Liver (tissue), 3 donors: ENCODE measurements at regions not wholly inside any gene's neighbourhood (a gene's known extent, or its start where the extent isn't known, plus 50 kb on each side); places are given as distances from the start of the nearest gene placed in this dataset.

Source experiments
- CTCF ChIP-seq: fragments of 150-350 bp; IDR thresholded peaks from 2 replicates; pipeline ENCODE4 v1.5.1; 2017; ENCODE audit warnings: improper control_type of control experiment, low read depth, low read length; ENCODE audit not compliant: missing input control
- GABPA ChIP-seq, 2 donors: IDR thresholded peaks in 1 of 2; conservative IDR thresholded peaks in 1 of 2; 2 replicates each; pipeline ENCODE4 v1.6.1; 2016; ENCODE audit warnings: antibody characterized with exemption in 2 of 2, mild to moderate bottlenecking in 1 of 2, moderate library complexity in 1 of 2
- RAD21 ChIP-seq, 2 donors: IDR thresholded peaks; 2 replicates each; pipeline ENCODE4 v1.6.1; 2016; ENCODE audit warnings: antibody characterized with exemption in 2 of 2, mild to moderate bottlenecking in 2 of 2
- REST ChIP-seq: IDR thresholded peaks from 2 replicates; pipeline ENCODE4 v1.6.1; 2016; ENCODE audit warnings: antibody characterized with exemption, mild to moderate bottlenecking
- donor health status: healthy.
- donor health status: healthy.

- TF ChIP-seq CTCF (no peak), GABPA (IDR thresholded peaks at IDR 0.05 in 1 of 2, conservative IDR thresholded peaks at IDR 0.05 in 1 of 2) (no peak), REST (no peak), RAD21 (IDR thresholded peaks at IDR 0.05) (no peak)
Observed at GRCh38 chr5:72692651-72693442, 123.6 kb upstream of the TNPO1 start.
